ENCODE measurements at regions not wholly inside any gene's neighbourhood (a gene's known extent, or its start where the extent isn't known, plus 50 kb on each side); places are given as distances from the start of the nearest gene placed in this dataset.

DNA sequence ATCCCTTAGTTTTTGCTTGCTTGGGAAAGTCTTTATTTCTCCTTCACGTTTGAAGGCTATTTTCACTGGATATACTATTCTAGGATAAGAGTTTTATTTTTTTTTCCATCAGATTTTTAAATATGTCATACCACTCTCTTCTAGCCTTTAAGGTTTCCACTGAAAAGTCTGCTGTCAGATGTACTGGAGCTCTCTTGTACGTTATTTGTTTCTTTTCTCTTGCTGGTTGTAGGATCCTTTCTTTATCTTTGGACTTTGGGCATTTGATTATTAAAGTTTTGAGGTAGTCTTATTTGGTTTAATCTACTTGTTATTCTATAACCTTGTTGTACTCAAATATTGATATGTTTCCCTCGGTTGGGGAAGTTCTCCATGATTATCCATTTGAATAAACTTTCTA lies 848.4 kb upstream of the COX7C start:
- TF ChIP-seq, protein P1, sequence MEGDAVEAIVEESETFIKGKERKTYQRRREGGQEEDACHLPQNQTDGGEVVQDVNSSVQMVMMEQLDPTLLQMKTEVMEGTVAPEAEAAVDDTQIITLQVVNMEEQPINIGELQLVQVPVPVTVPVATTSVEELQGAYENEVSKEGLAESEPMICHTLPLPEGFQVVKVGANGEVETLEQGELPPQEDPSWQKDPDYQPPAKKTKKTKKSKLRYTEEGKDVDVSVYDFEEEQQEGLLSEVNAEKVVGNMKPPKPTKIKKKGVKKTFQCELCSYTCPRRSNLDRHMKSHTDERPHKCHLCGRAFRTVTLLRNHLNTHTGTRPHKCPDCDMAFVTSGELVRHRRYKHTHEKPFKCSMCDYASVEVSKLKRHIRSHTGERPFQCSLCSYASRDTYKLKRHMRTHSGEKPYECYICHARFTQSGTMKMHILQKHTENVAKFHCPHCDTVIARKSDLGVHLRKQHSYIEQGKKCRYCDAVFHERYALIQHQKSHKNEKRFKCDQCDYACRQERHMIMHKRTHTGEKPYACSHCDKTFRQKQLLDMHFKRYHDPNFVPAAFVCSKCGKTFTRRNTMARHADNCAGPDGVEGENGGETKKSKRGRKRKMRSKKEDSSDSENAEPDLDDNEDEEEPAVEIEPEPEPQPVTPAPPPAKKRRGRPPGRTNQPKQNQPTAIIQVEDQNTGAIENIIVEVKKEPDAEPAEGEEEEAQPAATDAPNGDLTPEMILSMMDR (conservative IDR thresholded peaks at IDR 0.05; ENCODE audit: low read depth, low read length), result no peak
- TF ChIP-seq EZH2 (IDR thresholded peaks at IDR 0.05; ENCODE audit: borderline replicate concordance, low read depth, low read length, poor library complexity, severe bottlenecking), result no peak

Measured in A673 (cell line).